GM06990 (cell line): ENCODE measurements at regions not wholly inside any gene's neighbourhood (a gene's known extent, or its start where the extent isn't known, plus 50 kb on each side); places are given as distances from the start of the nearest gene placed in this dataset.
"Not testable (repeated sequence)": the region's sequence is repeated elsewhere in the genome, so short reads cannot be mapped to it uniquely, and the experiment has no call there.

ENCODE experiments used
- DNase-seq: peaks from one replicate; pipeline ENCODE4 v3.0.0-alpha.2; 2011; ENCODE audit not compliant: insufficient read length; ENCODE audit errors: extremely low read depth
- H3K27me3 ChIP-seq: replicated peaks from 2 replicates; pipeline ENCODE4 v1.6.0; 2011; ENCODE audit warnings: low read length; ENCODE audit not compliant: control insufficient read depth, insufficient read depth
- H3K36me3 ChIP-seq: 2 replicates; pipeline ENCODE4 v1.5.1; 2011; ENCODE audit warnings: low read length; ENCODE audit not compliant: control insufficient read depth, insufficient read depth
- H3K4me3 ChIP-seq: replicated peaks from 2 replicates; pipeline ENCODE4 v1.5.1; 2011; ENCODE audit warnings: low read depth, mild to moderate bottlenecking, control low read depth, low read length
- TF ChIP-seq, protein P1 (sequence below): IDR thresholded peaks from 2 replicates; pipeline ENCODE4 v1.5.1; 2011; ENCODE audit warnings: low read length, control low read depth, mild to moderate bottlenecking, inconsistent platforms; ENCODE audit not compliant: insufficient read depth, poor library complexity, severe bottlenecking

DNA sequence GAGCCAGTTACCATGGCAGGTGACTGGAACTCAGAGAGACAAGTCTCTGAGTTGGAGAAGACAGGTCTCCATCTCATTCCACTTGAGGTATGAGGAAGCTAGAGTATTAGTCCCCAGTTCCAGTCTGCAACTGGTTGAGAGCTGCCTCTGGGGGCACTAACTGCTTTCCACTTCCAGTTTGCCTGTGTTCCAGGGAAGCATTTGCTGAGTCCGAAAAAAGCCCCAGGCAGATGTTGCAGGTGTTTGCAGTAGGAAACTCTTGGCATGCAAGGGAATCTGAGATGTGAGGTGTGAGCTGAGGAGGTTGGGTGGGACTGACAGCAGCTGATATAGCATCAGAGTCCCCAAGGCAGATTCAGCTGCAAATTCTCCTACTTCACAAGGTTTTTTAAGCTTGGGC lies 272.2 kb upstream of the CASK start:
- Histone ChIP-seq H3K4me3 (no peak overlapping the region), H3K36me3 (no peaks in the 10 kb centered on the region), H3K27me3 (no peaks in the 10 kb centered on the region)
- TF ChIP-seq, protein P1, sequence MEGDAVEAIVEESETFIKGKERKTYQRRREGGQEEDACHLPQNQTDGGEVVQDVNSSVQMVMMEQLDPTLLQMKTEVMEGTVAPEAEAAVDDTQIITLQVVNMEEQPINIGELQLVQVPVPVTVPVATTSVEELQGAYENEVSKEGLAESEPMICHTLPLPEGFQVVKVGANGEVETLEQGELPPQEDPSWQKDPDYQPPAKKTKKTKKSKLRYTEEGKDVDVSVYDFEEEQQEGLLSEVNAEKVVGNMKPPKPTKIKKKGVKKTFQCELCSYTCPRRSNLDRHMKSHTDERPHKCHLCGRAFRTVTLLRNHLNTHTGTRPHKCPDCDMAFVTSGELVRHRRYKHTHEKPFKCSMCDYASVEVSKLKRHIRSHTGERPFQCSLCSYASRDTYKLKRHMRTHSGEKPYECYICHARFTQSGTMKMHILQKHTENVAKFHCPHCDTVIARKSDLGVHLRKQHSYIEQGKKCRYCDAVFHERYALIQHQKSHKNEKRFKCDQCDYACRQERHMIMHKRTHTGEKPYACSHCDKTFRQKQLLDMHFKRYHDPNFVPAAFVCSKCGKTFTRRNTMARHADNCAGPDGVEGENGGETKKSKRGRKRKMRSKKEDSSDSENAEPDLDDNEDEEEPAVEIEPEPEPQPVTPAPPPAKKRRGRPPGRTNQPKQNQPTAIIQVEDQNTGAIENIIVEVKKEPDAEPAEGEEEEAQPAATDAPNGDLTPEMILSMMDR: no peak
- DNase-seq: no peak

- no peak for DNase-seq
- no peak overlapping the region for H3K4me3 ChIP-seq
- H3K27me3 ChIP-seq: no peaks in the 10 kb centered on the region
- TF ChIP-seq, protein P1: no peak
- H3K36me3 ChIP-seq: no peaks in the 10 kb centered on the region
These were observed 266.2 kb upstream of the CASK start for GRCh38 chrX:42189576-42189975.

DNA sequence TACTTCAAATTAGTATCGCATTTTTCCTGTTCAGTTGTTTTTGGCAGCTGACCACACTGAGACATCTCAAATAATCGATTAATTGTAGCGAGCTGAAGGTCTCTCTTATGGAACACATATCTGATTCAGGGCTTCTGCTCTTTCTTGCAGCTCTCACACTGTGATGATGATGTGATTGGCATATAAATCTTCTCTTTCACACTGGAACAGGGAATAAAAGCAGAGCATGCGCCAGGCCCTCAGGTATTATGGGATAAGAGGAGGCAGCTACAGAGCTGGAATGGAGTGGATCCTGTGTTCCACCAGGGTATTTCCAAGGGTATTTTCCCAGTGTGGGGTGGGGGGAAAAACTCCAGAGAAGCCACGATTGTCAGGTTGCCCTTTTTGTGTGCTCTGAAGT lies 265.4 kb upstream of the CASK start:
- no peak for DNase-seq
- TF ChIP-seq, protein P1: no peak
- Histone ChIP-seq H3K27me3 (no peaks in the 10 kb centered on the region), H3K36me3 (no peaks in the 10 kb centered on the region), H3K4me3 (no peak overlapping the region)

DNA sequence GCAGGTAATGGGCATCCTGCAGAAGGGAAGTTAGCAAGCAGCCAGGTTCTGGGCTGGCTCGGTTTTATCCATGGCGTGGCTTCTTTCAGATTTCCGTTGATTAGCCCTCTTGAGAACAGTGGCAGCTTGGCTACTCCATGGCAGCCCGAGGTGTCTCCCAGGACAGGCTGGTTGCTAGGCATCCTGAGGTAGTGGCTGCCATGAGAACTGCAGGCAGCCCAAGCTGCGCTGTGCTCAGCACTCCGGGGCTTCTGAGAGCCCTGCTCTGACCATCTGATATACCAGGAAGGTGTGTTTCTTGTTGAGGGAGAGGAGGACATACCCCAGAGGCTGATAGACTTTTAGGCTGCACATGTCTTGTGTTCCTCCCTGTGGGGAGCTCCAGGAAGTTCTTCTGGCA lies 253.4 kb upstream of the CASK start:
- no peak overlapping the region for H3K4me3 ChIP-seq
- H3K27me3 ChIP-seq: no peaks in the 10 kb centered on the region
- no peak for DNase-seq
- no peaks in the 10 kb centered on the region for H3K36me3 ChIP-seq
- TF ChIP-seq, protein P1: no peak

DNA sequence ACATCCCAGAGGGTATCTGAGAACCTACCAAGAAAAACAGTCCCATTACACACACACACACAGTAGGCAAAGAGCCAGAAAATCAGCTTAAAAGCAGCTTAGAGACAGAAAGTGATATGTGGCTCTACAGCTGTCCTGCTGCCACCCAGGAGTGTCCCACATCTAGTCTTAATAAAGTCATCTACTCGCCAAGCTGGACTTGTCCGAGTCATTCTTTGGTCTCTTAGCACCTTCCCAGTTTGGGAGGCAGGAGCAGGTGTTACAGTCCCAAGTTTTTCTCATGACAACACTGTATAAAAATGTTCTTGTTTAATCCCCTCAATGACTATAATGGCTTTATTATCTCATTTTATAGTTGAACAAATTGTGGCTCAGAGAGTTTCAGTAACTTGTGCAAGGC lies 252.5 kb upstream of the CASK start:
- TF ChIP-seq, protein P1: no peak
- no peak for DNase-seq
- Histone ChIP-seq H3K36me3 (no peaks in the 10 kb centered on the region), H3K4me3 (no peak overlapping the region), H3K27me3 (no peaks in the 10 kb centered on the region)

DNA sequence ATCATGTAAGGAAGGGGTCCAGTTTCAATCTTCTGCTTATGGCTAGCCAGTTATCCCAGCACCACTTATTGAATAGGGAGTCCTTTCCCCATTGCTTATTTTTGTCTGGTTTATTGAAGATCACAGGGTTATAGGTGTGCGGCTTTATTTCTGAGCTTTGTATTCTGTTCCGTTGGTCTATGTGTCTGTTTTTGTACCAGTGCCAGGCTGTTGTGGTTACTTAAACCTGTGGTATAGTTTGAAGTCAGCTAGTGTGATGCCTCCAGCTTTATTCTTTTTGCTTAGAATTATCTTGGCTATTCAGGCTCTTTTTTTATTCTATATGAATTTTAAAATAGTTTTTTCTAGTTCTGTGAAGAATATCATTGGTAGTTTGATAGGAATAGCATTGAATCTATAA lies 234.6 kb upstream of the CASK start:
- H3K27me3 ChIP-seq, H3K4me3 ChIP-seq, DNase-seq: not testable (repeated sequence)

More for the DNA sequence above, 234.6 kb upstream of the CASK start:
- H3K36me3 ChIP-seq: not testable (repeated sequence)
